HL-60 (cell line): ENCODE measurements at regions not wholly inside any gene's neighbourhood (a gene's known extent, or its start where the extent isn't known, plus 50 kb on each side); places are given as distances from the start of the nearest gene placed in this dataset.

Experiments
- POLR2AphosphoS5 ChIP-seq: IDR thresholded peaks from 2 replicates; pipeline ENCODE4 v1.6.1; 2012; ENCODE audit warnings: low read depth
- TF ChIP-seq, protein P1 (sequence below): IDR thresholded peaks from one replicate; pipeline ENCODE4 v1.5.1; 2011; ENCODE audit warnings: low read length, control low read depth, inconsistent platforms; ENCODE audit not compliant: insufficient read depth

DNA sequence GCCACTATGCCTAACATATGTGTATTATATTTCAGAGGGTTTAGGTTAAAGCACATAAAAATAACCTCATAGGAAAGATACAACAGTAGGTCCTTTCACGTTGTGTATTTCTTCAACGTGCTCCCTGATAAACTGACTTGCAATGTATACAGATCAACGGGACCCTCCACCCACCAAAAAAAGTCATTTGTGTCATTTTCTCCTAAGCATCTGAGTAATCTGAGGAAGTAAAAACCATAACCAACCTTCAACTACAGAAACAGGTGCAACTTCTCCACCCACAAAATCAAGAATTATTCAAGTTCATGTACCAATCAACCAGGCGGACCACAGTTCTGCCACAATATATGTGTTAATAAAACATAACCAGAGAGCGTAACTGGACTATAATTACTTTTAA is 54.9 kb upstream of the NHSL1 start:
- TF ChIP-seq, protein P1, sequence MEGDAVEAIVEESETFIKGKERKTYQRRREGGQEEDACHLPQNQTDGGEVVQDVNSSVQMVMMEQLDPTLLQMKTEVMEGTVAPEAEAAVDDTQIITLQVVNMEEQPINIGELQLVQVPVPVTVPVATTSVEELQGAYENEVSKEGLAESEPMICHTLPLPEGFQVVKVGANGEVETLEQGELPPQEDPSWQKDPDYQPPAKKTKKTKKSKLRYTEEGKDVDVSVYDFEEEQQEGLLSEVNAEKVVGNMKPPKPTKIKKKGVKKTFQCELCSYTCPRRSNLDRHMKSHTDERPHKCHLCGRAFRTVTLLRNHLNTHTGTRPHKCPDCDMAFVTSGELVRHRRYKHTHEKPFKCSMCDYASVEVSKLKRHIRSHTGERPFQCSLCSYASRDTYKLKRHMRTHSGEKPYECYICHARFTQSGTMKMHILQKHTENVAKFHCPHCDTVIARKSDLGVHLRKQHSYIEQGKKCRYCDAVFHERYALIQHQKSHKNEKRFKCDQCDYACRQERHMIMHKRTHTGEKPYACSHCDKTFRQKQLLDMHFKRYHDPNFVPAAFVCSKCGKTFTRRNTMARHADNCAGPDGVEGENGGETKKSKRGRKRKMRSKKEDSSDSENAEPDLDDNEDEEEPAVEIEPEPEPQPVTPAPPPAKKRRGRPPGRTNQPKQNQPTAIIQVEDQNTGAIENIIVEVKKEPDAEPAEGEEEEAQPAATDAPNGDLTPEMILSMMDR = no peak
- no peak for TF ChIP-seq POLR2AphosphoS5
